H9 (cell line): ENCODE measurements at regions not wholly inside any gene's neighbourhood (a gene's known extent, or its start where the extent isn't known, plus 50 kb on each side); places are given as distances from the start of the nearest gene placed in this dataset.

Source experiments
- DNase-seq: peaks from one replicate; pipeline ENCODE4 v3.0.0-alpha.2; 2017
- H2AFZ ChIP-seq: one replicate; pipeline ENCODE4 v1.6.1; 2013; ENCODE audit warnings: mild to moderate bottlenecking, low read length, control low read depth, moderate library complexity
- H2AK5ac ChIP-seq: 2 replicates; pipeline ENCODE4 v1.6.1; 2013; ENCODE audit warnings: low read length, control low read depth, mixed read lengths; ENCODE audit not compliant: insufficient read length
- H2BK120ac ChIP-seq: one replicate; pipeline ENCODE4 v1.6.1; 2013; ENCODE audit warnings: low read depth, mild to moderate bottlenecking, low read length, control low read depth, inconsistent platforms; ENCODE audit not compliant: poor library complexity, severe bottlenecking
- H2BK12ac ChIP-seq: 2 replicates; pipeline ENCODE4 v1.6.1; 2013; ENCODE audit warnings: low read length, control low read depth, mixed read lengths, low read depth; ENCODE audit not compliant: insufficient read length
- H2BK15ac ChIP-seq: 2 replicates; pipeline ENCODE4 v1.6.1; 2013; ENCODE audit warnings: low read depth, low read length, control low read depth
- H2BK20ac ChIP-seq: one replicate; pipeline ENCODE4 v1.6.1; 2013; ENCODE audit warnings: low read depth, mild to moderate bottlenecking, low read length, control low read depth, inconsistent platforms; ENCODE audit not compliant: poor library complexity, severe bottlenecking
- H2BK5ac ChIP-seq: 2 replicates; pipeline ENCODE4 v1.6.1; 2013; ENCODE audit warnings: low read length, control low read depth, mixed read lengths; ENCODE audit not compliant: insufficient read length
- H3K14ac ChIP-seq: 2 replicates; pipeline ENCODE4 v1.6.1; 2013; ENCODE audit warnings: low read length, control low read depth; ENCODE audit not compliant: insufficient read depth
- H3K18ac ChIP-seq: 2 replicates; pipeline ENCODE4 v1.6.1; 2013; ENCODE audit warnings: low read depth, mild to moderate bottlenecking, mixed read lengths, low read length, control low read depth; ENCODE audit not compliant: insufficient read length
- H3K23ac ChIP-seq: 2 replicates; pipeline ENCODE4 v1.6.1; 2013; ENCODE audit warnings: low read length, control low read depth, mixed read lengths, low read depth; ENCODE audit not compliant: insufficient read length
- H3K23me2 ChIP-seq: 2 replicates; pipeline ENCODE4 v1.6.1; 2013; ENCODE audit warnings: low read depth, mild to moderate bottlenecking, mixed read lengths, low read length, control low read depth; ENCODE audit not compliant: insufficient read length, poor library complexity, severe bottlenecking
- H3K27ac ChIP-seq: 2 replicates; pipeline ENCODE4 v1.5.1; 2013; ENCODE audit warnings: low read length, control low read depth, mixed read lengths, low read depth; ENCODE audit not compliant: insufficient read length
- H3K27me3 ChIP-seq: 2 replicates; pipeline ENCODE4 v1.6.1; 2013; ENCODE audit warnings: low read length, control low read depth, inconsistent platforms; ENCODE audit not compliant: insufficient read depth
- H3K4ac ChIP-seq: 2 replicates; pipeline ENCODE4 v1.6.1; 2013; ENCODE audit warnings: low read depth, mild to moderate bottlenecking, control low read depth, inconsistent platforms, low read length, moderate library complexity
- H3K4me1 ChIP-seq: 2 replicates; pipeline ENCODE4 v1.6.1; 2013; ENCODE audit warnings: low read length, control low read depth, inconsistent platforms; ENCODE audit not compliant: insufficient read depth
- H3K4me2 ChIP-seq: 2 replicates; pipeline ENCODE4 v1.6.1; 2013; ENCODE audit warnings: low read length, control low read depth, mixed read lengths; ENCODE audit not compliant: insufficient read length, insufficient read depth
- H3K56ac ChIP-seq: 2 replicates; pipeline ENCODE4 v1.6.1; 2013; ENCODE audit warnings: low read depth, mild to moderate bottlenecking, mixed read lengths, low read length, control low read depth; ENCODE audit not compliant: insufficient read length
- H3K79me1 ChIP-seq: 2 replicates; pipeline ENCODE4 v1.6.1; 2013; ENCODE audit warnings: low read depth, mild to moderate bottlenecking, moderate library complexity, low read length, control low read depth, inconsistent platforms; ENCODE audit not compliant: insufficient read depth, poor library complexity, severe bottlenecking
- H3K79me2 ChIP-seq: 2 replicates; pipeline ENCODE4 v1.6.1; 2013; ENCODE audit warnings: low read length, control low read depth, inconsistent platforms; ENCODE audit not compliant: insufficient read depth
- H3K9ac ChIP-seq: 2 replicates; pipeline ENCODE4 v1.6.1; 2013; ENCODE audit warnings: low read length, control low read depth, mixed read lengths; ENCODE audit not compliant: insufficient read length; ENCODE audit errors: extremely low read depth
- H3K9me3 ChIP-seq: one replicate; pipeline ENCODE4 v1.6.1; 2013; ENCODE audit warnings: low read depth, low read length, inconsistent platforms; ENCODE audit not compliant: control insufficient read depth
- H3T11ph ChIP-seq: one replicate; pipeline ENCODE4 v1.6.1; 2013; ENCODE audit warnings: mild to moderate bottlenecking, low read length, control low read depth, inconsistent platforms
- H4K20me1 ChIP-seq: one replicate; pipeline ENCODE4 v1.6.1; 2013; ENCODE audit not compliant: control insufficient read depth, insufficient read length, insufficient read depth
- H4K5ac ChIP-seq: 2 replicates; pipeline ENCODE4 v1.6.1; 2013; ENCODE audit warnings: low read depth, mild to moderate bottlenecking, mixed read lengths, low read length, control low read depth; ENCODE audit not compliant: insufficient read length
- H4K8ac ChIP-seq: replicated peaks from 2 replicates; pipeline ENCODE4 v1.6.1; 2013; ENCODE audit warnings: low read length, control low read depth, mixed read lengths, low read depth; ENCODE audit not compliant: insufficient read length
- H4K91ac ChIP-seq: 2 replicates; pipeline ENCODE4 v1.6.1; 2013; ENCODE audit warnings: low read depth, mild to moderate bottlenecking, moderate library complexity, mixed read lengths, low read length, control low read depth; ENCODE audit not compliant: insufficient read length
- H3K27ac Mint-ChIP-seq, 3 experiments: 2 replicates in 2 of 3; 3 replicates in 1 of 3; pipeline ENCODE4 v1.8.0; 2020 to 2021; ENCODE audit warnings: mixed read lengths in 3 of 3, mild to moderate bottlenecking in 1 of 3, moderate library complexity in 1 of 3
- H3K27me3 Mint-ChIP-seq: 2 replicates; pipeline ENCODE4 v1.8.0; 2021; ENCODE audit warnings: low read depth, mild to moderate bottlenecking, moderate library complexity, mixed read lengths
- H3K36me3 Mint-ChIP-seq, 3 experiments: 2 replicates in 2 of 3; 3 replicates in 1 of 3; pipeline ENCODE4 v1.8.0; 2020 to 2021; ENCODE audit warnings: low read depth in 3 of 3, mixed read lengths in 3 of 3; ENCODE audit not compliant: insufficient read depth in 1 of 3
- H3K4me1 Mint-ChIP-seq, 2 experiments: 2 replicates each; pipeline ENCODE4 v1.8.0; 2020; ENCODE audit warnings: mixed read lengths in 2 of 2
- H3K4me3 Mint-ChIP-seq, 2 experiments: 2 replicates in 1 of 2; 3 replicates in 1 of 2; pipeline ENCODE4 v1.8.0; 2020 to 2021; ENCODE audit warnings: mild to moderate bottlenecking in 2 of 2, mixed read lengths in 2 of 2, moderate library complexity in 1 of 2
- H3K9me3 Mint-ChIP-seq, 2 experiments: 2 replicates in 1 of 2; 3 replicates in 1 of 2; pipeline ENCODE4 v1.8.0; 2020; ENCODE audit warnings: mild to moderate bottlenecking in 2 of 2, mixed read lengths in 2 of 2, moderate library complexity in 1 of 2
- WGBS: extraction: QIAGEN DNeasy Blood & Tissue Kit; methylation state at CpG from one replicate; pipeline ENCODE4 v1.1.7; 2013; ENCODE audit warnings: missing lambda C conversion rate, low lambda C conversion rate, mixed read lengths; ENCODE audit not compliant: insufficient read length; ENCODE audit errors: extremely low coverage; 5-methylcytosine and 5-hydroxymethylcytosine counted together
- TF ChIP-seq, protein P1 (sequence below): fragments of 200-600 bp; sonication (generic); conservative IDR thresholded peaks from 3 replicates; pipeline ENCODE4 v1.8.0; 2021; ENCODE audit warnings: antibody characterized with exemption, mild to moderate bottlenecking

DNA sequence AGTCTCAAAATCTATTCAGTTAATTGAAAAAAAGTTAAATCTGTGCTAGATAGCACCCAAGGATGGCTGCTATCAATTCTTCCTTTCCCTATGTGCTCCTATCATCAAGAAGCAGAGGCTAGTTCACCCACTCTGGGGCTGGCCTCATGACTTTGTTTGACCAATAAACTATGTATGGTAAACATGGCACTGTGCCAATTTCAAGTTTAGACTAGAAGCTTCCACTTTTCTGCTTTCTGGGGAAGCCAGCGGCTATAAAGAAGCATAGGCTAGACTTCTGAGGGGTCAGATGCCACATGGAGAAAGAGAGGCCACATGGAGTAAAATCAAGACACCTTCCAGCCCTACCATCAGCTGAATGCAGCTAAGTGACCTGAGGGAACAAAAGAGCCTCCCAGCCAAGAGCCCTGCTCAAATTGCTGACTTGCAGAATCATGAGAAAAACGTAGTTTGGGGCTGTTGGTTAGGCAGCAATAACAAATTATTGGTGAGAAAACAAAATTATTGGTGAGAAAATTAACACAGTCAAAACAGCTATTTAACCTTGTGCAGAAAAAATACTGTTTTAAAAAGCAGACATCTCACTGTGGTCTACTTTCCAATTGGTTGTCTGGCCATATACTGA, 86.5 kb upstream of the SLC14A2 start:
- no peaks in the 10 kb centered on the region for H3K23me2 ChIP-seq
- H2BK120ac ChIP-seq, result no peak overlapping the region
- no peak overlapping the region for H2BK15ac ChIP-seq
- WGBS, result no CpG with 5 or more reads among the region's 2 CpGs
- Mint-ChIP-seq H3K4me3 (no peak overlapping the region), H3K4me1 (peaks cover 2% of the 10 kb centered on the region in 2 experiments; a peak in 1 of 4 replicates), H3K9me3 (peaks cover 3 to 4% of the 10 kb centered on the region in 2 experiments; a peak in 3 of 5 replicates), H3K27me3 (peaks cover 3% of the 10 kb centered on the region), H3K36me3 (peaks cover 0 to 2% (median 0%) of the 10 kb centered on the region in 3 experiments; a peak in 2 of 7 replicates), H3K27ac (no peak overlapping the region)
- DNase-seq, result no peak
- no peak overlapping the region for H3T11ph ChIP-seq
- no peak overlapping the region for H3K4ac ChIP-seq
- H3K79me1 ChIP-seq, result no peaks in the 10 kb centered on the region
- no peak overlapping the region for H2AFZ ChIP-seq
- TF ChIP-seq, protein P1, sequence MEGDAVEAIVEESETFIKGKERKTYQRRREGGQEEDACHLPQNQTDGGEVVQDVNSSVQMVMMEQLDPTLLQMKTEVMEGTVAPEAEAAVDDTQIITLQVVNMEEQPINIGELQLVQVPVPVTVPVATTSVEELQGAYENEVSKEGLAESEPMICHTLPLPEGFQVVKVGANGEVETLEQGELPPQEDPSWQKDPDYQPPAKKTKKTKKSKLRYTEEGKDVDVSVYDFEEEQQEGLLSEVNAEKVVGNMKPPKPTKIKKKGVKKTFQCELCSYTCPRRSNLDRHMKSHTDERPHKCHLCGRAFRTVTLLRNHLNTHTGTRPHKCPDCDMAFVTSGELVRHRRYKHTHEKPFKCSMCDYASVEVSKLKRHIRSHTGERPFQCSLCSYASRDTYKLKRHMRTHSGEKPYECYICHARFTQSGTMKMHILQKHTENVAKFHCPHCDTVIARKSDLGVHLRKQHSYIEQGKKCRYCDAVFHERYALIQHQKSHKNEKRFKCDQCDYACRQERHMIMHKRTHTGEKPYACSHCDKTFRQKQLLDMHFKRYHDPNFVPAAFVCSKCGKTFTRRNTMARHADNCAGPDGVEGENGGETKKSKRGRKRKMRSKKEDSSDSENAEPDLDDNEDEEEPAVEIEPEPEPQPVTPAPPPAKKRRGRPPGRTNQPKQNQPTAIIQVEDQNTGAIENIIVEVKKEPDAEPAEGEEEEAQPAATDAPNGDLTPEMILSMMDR, result no peak
- H2BK20ac ChIP-seq, result no peak overlapping the region
- no peaks in the 10 kb centered on the region for H3K9me3 ChIP-seq
- no peak overlapping the region for H3K18ac ChIP-seq
- no peak overlapping the region for H3K56ac ChIP-seq
- H4K20me1 ChIP-seq, result no peaks in the 10 kb centered on the region
- no peak overlapping the region for H2AK5ac ChIP-seq
- H2BK12ac ChIP-seq, result no peak overlapping the region
- no peaks in the 10 kb centered on the region for H3K4me1 ChIP-seq
- H3K9ac ChIP-seq, result no peak overlapping the region
- no peak overlapping the region for H3K27ac ChIP-seq
- no peaks in the 10 kb centered on the region for H3K79me2 ChIP-seq
- H3K27me3 ChIP-seq, result no peaks in the 10 kb centered on the region
- H3K23ac ChIP-seq, result no peak overlapping the region
- H4K8ac ChIP-seq, result no peak overlapping the region
- H4K5ac ChIP-seq, result no peak overlapping the region
- no peak overlapping the region for H2BK5ac ChIP-seq
- no peak overlapping the region for H3K4me2 ChIP-seq
- H3K14ac ChIP-seq, result no peak overlapping the region
- H4K91ac ChIP-seq, result no peak overlapping the region
